NOMO-1 (cell line): ENCODE measurements at regions not wholly inside any gene's neighbourhood (a gene's known extent, or its start where the extent isn't known, plus 50 kb on each side); places are given as distances from the start of the nearest gene placed in this dataset.
A peak's percentile ranks its signal among the peaks of the same experiment; 100 is the strongest.

ENCODE experiments used
- DNase-seq, 2 experiments: peaks; one replicate each; lab custom pipeline; 2025; ENCODE audit not compliant: unreplicated experiment in 2 of 2; lab: John Stamatoyannopoulos, UW

- no peak for DNase-seq
Observed at GRCh38 chr12:116478243-116478773, 80.9 kb upstream of the MAP1LC3B2 start.

- DNase-seq: no peak
Observed at GRCh38 chr12:116480210-116480810, 78.9 kb upstream of the MAP1LC3B2 start.

- no peak for DNase-seq
Observed at GRCh38 chr12:116481726-116482125, 77.5 kb upstream of the MAP1LC3B2 start.

GRCh38 chr12:116482179-116482578 is 77.0 kb upstream of the MAP1LC3B2 start:
- no peak for DNase-seq

- no peak for DNase-seq
Observed at GRCh38 chr12:116482859-116483258, 76.3 kb upstream of the MAP1LC3B2 start.

- DNase-seq: no peak
Observed at GRCh38 chr12:116483959-116484750, 75.0 kb upstream of the MAP1LC3B2 start.

GRCh38 chr12:116484807-116485206 is 74.4 kb upstream of the MAP1LC3B2 start:
- no peak for DNase-seq

GRCh38 chr12:116489116-116489515 is 70.1 kb upstream of the MAP1LC3B2 start:
- no peak for DNase-seq

GRCh38 chr12:116490471-116490870 is 68.7 kb upstream of the MAP1LC3B2 start:
- DNase-seq: peak in 1 of 2 experiments; percentile 7

- DNase-seq: peak; percentile 3 to 36
Observed at GRCh38 chr12:116492703-116493324, 66.4 kb upstream of the MAP1LC3B2 start.

GRCh38 chr12:116495260-116495659 is 63.9 kb upstream of the MAP1LC3B2 start:
- no peak for DNase-seq

- no peak for DNase-seq
Observed at GRCh38 chr12:116497051-116497591, 62.1 kb upstream of the MAP1LC3B2 start.

- no peak for DNase-seq
Observed at GRCh38 chr12:116498471-116498870, 60.7 kb upstream of the MAP1LC3B2 start.

- DNase-seq: no peak
Observed at GRCh38 chr12:116502141-116502725, 56.9 kb upstream of the MAP1LC3B2 start.

GRCh38 chr12:116502989-116503496 is 56.1 kb upstream of the MAP1LC3B2 start:
- DNase-seq: no peak

GRCh38 chr12:116504438-116504837 is 54.7 kb upstream of the MAP1LC3B2 start:
- DNase-seq: no peak

- no peak for DNase-seq
Observed at GRCh38 chr12:116506697-116507064, 52.5 kb upstream of the MAP1LC3B2 start.

GRCh38 chr12:116508145-116509121 is 50.7 kb upstream of the MAP1LC3B2 start:
- DNase-seq: no peak
